Esophagus squamous epithelium (tissue), 4 donors: ENCODE measurements at regions not wholly inside any gene's neighbourhood (a gene's known extent, or its start where the extent isn't known, plus 50 kb on each side); places are given as distances from the start of the nearest gene placed in this dataset.

Experiments
- POLR2A ChIP-seq, 4 donors: fragments of 450-650 bp; IDR thresholded peaks; one replicate each; pipeline ENCODE4 v1.6.1; 2017; ENCODE audit warnings: antibody characterized with exemption in 4 of 4, mild to moderate bottlenecking in 4 of 4, moderate library complexity in 3 of 4
- TF ChIP-seq, protein P1 (sequence below), 6 experiments: fragments of 450-650 bp in 4 of 6; fragments of 200-600 bp in 2 of 6; sonication (generic) in 2 of 6; IDR thresholded peaks; one replicate each; pipeline ENCODE4 v1.5.1; 2016 to 2019; ENCODE audit warnings: antibody characterized with exemption in 6 of 6, mild to moderate bottlenecking in 4 of 6, moderate library complexity in 4 of 6

DNA sequence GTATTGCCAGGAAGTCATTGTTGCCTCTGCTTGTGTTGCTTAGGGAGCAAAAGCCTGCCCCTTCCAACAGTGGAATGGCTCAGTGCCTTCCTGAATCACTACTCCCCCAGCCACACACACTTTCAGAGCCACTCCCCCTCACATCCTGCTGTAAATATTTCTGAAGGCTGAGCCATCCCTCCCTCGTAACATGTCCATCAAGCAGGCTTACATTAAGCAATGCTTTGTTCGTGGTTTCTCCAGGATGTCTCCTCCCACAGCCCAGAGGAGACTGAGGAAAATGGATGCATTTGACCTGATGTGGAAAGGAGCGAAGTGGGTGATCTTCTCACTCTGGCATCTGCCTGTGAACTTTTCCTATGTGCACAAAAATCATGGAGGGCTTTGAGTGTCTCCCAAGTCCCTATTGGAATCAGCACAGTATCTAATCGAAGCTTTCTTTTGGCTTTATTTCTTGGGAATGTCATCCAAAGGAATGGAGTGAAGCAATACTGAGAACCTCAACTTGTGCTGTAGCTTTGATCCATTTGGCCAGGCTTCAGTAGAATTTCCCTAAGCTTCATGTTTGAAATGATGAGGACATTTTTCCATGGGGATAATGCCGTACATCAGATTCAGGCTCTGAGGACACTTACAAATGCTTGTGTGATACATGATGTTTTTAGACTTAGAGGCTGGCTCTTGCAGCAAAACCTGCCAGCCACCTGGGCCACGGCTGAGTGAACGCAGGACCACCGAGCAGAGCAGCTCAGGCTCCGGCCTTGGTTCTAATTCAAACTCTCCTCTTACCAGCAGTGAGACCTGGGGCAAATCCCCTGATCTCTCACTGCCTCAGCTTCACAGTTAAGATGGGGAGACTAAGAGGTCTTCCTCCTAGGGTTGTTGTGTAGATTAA, 389.1 kb downstream of the ENC1 start:
- TF ChIP-seq POLR2A (IDR thresholded peaks at IDR 0.05), result no peak
- TF ChIP-seq, protein P1, sequence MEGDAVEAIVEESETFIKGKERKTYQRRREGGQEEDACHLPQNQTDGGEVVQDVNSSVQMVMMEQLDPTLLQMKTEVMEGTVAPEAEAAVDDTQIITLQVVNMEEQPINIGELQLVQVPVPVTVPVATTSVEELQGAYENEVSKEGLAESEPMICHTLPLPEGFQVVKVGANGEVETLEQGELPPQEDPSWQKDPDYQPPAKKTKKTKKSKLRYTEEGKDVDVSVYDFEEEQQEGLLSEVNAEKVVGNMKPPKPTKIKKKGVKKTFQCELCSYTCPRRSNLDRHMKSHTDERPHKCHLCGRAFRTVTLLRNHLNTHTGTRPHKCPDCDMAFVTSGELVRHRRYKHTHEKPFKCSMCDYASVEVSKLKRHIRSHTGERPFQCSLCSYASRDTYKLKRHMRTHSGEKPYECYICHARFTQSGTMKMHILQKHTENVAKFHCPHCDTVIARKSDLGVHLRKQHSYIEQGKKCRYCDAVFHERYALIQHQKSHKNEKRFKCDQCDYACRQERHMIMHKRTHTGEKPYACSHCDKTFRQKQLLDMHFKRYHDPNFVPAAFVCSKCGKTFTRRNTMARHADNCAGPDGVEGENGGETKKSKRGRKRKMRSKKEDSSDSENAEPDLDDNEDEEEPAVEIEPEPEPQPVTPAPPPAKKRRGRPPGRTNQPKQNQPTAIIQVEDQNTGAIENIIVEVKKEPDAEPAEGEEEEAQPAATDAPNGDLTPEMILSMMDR (IDR thresholded peaks at IDR 0.05), result no peak
